OCI-LY7 (cell line): ENCODE measurements at regions not wholly inside any gene's neighbourhood (a gene's known extent, or its start where the extent isn't known, plus 50 kb on each side); places are given as distances from the start of the nearest gene placed in this dataset.

ENCODE experiments used
- CTCF ChIP-seq: fragments of 200-600 bp; sonication (generic); conservative IDR thresholded peaks from 2 replicates; pipeline ENCODE4 v1.5.1; 2014; ENCODE audit warnings: mild to moderate bottlenecking, antibody characterized with exemption, low read length, moderate library complexity, mixed read lengths
- EZH2phosphoT487 ChIP-seq: fragments of 200-600 bp; sonication (generic); IDR thresholded peaks from 2 replicates; pipeline ENCODE4 v1.6.1; 2018; ENCODE audit warnings: low read depth, borderline replicate concordance, mild to moderate bottlenecking, mixed run types, antibody characterized with exemption, low read length, moderate library complexity, mixed read lengths

GRCh38 chr4:11489453-11490083 is 60.9 kb upstream of the HS3ST1 start:
- TF ChIP-seq CTCF (no peak), EZH2phosphoT487 (no peak)
